Stimulated activated CD8-positive, alpha-beta memory T cell treated with anti-CD3 and anti-CD28 coated beads, Interleukin-15, amount 100 ng/mL, for 48 hours (primary cell): ENCODE measurements at regions not wholly inside any gene's neighbourhood (a gene's known extent, or its start where the extent isn't known, plus 50 kb on each side); places are given as distances from the start of the nearest gene placed in this dataset.

Source experiments
- DNase-seq, 2 donors: peaks; one replicate each; pipeline ENCODE4 v3.0.0-alpha.2; 2020; ENCODE audit warnings: low read depth in 2 of 2

DNA sequence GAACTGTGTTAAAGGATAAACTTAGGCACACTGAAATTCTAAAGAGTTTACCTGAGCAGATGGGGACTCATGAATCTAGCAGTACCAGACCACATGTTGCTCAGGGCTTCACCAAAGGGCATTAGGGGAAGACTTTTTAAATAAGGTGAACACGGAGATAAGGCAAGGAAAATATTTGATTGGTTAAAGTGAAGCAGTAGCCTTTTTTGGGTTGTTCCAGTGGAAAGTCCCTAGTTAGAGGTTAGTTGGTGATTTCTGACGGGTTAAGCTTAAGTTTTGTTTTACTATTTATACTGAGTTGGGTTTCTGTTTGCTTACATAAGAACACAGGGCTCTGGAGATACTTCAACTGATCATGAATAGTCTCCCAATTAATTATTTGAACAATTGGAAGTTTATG, 722.5 kb downstream of the SOCS6 start:
- no peak for DNase-seq

DNA sequence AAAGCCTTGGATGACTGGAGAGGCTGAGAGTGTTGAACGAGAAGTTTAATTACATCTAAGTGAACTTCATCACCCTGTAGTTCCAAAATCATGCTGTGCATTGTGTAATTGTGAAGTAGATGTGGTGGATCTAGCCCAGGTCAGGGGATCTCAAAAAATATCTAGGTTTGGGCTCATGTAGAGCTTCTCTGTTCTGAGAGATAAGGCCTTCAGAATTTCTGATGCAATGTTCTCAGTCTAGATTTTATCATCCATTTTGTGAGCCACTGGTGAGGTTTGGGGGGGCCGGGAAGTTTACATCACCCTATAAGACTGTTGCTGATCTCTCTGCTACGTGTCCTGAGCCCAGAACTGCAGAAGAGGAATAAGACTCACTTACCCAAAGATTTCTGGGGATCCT, 719.4 kb downstream of the SOCS6 start:
- DNase-seq: no peak

DNA sequence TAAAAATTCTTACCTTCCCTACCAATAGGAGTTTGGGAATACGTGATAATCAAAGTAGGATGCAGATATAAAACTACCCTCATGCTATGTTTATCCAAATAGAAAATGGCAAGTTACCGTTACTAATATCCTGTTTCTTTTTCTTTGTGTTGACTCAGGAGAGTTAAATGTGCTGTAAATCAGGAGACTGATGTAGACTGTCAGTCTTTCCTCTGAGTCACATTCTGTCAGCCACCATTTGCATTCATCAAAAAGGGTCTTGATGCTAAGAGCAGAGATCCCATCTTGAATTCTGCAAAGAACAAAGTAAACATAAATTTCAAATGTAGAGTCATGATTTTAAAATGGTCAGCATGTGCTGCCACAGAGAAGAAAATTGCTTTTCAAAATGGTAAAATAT, 712.8 kb downstream of the SOCS6 start:
- DNase-seq: no peak

DNA sequence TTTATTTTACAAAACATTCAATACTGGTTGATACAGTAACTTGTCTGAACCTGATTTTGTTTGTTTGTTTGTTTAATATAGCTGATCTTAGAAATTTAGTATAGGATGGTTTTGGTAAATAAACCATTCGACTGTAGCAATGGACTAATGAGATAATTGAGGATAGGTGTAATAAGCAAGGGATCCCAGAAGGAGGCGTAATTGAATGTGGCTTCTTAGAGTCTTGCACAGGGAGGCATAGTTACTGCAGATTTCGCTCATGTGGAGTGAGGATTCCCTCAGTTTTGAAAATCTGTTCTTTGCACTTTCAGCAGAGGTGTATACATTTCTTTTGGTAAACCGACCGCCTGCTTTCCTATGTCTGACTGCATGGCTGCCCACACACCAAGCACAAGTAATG, 709.6 kb downstream of the SOCS6 start:
- DNase-seq: no peak

DNA sequence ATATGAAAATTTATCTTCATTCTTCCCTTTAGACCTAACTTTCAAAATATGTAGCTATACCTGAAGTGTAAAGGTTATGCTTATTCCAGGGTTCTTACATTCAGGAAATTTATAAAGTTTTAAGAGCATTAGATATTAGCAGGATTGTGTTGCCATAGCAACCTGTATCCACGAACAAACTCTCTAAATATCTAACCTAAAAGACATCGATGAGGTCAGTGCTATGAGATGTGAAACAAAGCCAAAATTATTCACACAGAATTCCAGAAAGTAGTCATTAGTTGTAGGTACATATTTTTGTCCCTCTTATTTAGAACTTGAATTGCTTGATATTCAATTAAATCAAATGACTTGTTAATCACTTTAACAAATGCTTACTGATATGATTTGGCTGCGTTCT, 705.3 kb downstream of the SOCS6 start:
- no peak for DNase-seq

DNA sequence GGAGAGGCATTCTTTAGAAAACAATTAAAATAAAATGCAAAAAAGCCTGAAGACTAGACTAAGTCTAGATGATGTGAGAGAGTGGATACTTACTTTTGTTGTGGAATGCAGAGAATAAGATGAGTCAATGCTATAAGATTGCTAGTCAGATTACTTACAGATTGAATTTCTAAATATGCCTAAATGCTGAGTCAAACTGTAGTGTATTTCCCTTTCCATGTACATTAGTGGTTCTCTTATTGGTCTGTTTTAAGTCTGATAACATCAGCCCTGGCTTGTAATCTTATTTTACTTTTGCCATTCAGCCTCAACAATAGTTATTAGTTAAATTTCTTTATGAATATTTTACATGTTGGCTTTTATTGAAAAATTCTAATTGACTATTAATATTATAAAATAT, 702.7 kb downstream of the SOCS6 start:
- no peak for DNase-seq

DNA sequence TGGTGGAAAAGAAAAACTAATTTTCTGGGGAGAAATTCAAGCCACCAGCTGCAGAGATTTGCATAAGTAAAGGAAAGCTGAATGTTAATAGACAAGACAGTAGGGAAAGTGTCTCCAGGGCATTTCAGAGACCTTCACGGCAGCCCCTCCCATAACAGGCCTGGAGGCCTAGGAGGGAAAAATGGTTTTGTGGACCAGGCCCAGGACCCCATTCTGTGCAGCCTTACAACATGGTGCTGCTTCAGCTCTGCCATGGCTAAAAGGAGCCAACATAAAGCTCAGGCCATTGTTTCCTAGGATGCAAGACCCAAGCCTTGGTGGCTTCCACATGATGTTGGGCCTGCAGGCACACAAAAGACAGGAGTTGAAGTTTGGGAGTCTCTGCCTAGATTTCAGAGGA, 697.1 kb downstream of the SOCS6 start:
- no peak for DNase-seq

DNA sequence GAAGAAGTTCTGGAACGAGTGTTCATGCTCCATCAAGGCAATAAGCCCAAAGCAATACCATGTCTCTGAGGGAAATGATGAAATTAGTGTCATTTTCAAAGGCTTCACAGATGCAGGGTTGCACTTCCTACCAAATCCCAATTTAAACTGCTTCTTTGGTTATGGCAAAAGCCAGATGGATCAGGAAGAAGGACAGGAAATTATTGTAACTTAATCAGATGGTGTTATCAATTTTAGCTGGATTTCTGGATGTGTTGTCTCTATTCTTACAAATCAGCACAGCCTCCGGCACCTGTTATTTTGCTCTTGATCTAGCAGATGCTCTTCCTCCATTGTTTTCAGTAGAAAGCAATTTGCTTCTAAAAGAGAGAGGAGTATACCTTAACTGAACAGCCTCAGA, 693.4 kb downstream of the SOCS6 start:
- DNase-seq: no peak

DNA sequence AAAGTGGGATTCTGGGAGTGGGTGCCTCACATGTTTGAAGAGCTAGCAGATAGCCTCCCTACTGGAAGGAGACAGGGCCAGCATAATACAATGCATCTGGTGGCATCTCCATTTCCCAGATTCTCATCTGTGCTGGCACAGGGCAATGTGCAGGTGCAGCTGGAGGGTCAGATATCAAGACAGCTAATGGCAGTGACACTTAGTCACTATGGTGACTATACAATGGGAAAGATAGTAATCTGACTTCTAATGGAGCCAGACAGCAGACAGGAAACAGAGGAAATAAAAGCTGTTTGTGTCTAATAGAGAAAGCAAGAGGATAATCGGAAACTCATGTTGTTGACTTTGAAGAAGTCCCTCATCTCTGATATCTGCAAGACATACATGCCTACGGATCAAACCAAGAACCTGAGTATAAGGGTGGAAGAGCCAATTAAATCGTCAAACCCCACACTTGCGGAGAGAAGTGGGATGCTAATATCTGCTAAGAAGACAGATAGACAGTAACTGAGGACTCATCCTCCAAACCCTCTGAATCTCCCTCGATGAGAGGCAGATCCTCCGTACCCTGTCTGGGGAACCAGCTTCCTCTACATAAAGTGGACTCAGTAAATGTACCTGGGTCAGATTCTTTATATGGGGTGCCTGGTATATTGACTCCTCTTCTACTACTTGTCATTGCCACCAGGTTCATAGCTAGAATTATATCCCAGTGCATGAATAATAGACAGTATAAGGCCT, 692.7 kb downstream of the SOCS6 start:
- no peak for DNase-seq

DNA sequence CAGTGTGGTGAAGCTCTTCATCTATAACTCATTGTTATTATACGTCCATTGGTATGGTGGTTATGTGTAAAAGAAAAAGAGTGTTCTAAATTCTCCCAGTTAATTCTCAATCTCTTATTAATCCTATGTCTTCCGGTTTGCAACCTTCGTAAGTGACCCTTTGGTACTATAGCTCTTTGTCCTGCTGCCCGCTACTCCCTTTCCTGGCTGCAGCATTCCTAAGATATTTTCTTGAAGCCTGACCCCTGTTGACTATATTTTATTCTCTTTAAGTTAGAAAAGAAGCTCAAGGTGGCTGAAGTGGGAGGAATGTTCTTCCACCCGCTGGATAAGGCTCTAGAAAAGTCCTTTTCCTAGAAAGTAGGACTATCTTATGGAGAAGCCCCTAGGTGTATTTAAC, 684.8 kb downstream of the SOCS6 start:
- DNase-seq: no peak

DNA sequence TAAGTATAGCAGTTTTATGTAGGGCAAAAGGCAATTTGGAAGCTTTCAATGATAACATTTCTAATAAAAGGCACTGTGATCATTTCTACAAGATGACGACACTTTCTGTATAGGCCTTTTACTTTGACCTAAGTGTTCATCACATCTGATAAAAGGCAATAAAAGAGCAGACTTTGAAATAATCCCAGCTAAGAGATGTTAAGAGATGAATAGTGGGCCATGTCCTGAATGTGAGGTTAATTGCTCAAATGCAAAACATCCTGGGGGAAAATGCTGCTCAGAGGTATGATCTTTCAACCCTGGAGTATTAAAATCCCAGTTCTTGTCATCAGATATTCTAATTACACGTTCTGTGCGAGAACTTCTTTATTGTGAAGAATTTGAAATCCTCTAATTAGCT, 677.6 kb downstream of the SOCS6 start:
- no peak for DNase-seq

DNA sequence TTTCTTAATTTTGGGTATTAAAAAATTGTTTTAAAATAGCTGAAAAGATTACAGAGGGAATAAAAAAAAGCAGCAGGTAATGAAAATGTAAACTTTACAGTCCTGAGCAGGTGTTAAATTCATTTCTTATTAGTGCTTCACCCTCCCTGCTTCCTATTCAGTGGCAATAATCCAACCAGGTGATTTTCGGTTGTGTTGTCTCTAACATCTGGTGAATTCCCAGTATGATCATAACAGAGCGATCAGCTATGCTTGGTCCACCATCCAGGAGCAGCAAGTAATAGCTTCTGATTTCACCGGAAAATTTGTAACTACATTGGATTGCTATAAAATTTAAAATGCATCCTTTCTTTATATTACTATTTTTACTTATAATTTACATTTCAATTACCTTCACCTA, 673.1 kb downstream of the SOCS6 start:
- no peak for DNase-seq

DNA sequence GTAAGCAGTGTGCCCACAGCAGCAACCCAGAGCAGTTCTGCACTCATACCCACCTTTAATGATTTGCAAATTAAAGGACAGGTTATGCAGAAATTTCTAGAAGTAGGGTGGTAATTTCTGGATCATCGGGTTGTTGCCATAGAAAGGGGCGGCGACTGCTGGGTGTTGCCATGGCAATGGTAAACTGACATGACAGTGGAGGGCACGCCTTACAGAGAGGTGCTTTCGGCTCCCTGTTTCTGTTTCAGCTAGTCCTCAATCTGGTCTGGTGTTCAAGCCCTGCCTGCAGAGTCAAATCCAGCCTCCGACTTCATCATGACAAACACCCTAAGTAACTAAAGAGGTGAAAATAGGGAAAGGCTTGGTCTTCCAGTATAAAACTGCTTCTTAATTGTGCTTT, 667.7 kb downstream of the SOCS6 start:
- no peak for DNase-seq

DNA sequence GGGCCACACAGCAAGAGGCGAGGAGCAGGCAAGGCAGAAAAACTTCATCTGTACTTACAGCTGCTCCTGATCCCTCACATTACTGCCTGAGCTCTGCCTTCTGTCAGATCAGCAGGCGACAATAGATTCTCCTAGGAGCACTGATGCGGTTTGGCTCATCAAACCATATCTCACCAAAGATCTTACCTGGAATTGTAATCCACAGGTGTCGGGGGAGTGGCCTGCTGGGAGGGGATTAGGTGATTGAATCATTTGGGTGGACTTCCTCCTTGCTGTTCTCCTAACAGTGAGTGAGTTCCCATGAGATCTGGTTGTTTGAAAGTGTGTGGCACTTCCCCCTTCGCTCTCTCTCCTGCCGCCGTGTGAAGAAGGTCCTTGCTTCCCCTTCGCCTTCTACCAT, 647.3 kb downstream of the SOCS6 start:
- DNase-seq: no peak

DNA sequence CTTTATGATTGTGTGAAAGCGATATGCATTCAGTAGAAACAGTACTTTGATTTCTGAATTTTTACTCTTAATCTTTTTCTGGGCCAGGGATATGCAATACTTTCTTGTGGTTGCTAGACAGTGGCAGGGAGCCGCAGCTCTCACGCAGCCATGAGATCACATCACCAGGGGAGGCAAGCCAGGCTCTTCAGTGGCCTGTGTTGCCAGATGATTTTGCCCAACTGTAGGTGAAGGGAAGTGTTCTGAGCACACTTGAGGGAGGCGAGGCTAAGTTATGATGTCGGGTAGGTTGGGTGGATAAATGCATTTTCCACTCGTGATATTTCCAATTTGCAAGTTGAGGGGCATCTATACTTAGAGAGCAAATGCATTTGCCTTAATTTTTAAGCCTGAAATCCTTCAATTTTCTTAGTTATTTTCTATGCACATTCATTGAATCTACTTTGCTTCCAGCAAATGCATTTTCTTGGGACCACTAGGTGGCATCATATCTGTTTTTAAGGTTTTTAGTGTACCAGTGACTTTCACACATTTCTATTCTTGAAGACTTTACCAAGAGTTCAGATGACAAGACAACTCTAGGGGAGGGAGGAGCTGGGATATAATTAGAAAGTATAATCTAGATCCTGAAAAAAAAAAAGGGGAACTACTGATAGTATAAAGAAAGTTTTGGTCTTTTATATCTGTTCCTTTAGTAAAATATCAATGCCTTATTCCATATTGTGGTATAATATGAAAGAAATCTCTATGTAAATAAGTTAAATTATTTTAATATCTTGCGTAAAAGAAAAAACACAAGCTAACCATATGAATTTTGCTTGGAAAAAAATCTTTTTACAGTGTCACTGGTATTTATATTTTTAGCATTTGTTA, 643.3 kb downstream of the SOCS6 start:
- DNase-seq: no peak

DNA sequence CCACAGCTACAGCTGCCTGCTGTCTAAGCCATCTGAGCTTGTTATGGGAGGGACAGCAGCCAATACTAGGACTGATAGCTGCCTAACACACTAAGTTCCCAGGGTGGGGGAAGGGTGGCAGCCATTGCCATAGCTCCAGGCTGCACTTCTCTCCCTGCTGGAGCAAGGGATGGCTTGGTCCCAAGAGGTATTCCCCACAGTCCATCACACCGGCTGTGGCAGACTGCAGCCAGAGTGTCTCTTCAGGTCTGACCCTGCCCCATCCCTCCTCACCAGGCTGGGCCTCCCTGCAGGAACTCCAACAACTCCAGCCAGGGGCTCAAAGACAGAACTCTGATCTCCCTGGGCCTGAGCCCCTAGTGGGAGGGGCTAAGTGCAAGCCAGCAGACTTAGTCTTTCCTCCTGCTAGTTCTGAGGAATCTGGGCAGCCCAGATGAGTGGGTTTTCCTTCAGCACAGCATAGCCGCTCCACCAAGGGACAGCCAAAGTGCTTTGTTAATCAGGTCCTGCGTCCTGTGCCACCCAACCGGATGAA, 632.1 kb downstream of the SOCS6 start:
- no peak for DNase-seq

DNA sequence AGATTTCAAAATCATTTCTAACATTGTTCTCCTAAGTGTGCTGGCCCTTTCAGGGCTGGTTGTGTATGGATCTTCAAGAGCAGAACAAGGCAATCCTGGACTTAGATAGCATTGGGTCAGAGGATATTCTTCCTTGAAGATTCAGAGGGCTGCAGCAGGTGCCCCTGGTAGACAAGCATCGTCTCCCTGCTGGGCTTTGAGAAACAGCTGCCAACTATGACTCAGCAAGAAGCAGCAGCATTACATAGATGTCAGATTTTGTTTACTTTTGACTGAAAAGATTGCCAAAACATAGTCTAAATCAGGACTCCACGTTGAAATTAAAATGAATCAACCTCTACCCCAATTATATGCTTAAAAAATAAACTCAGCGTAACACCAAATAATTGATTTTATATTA, 618.8 kb downstream of the SOCS6 start:
- DNase-seq: no peak

DNA sequence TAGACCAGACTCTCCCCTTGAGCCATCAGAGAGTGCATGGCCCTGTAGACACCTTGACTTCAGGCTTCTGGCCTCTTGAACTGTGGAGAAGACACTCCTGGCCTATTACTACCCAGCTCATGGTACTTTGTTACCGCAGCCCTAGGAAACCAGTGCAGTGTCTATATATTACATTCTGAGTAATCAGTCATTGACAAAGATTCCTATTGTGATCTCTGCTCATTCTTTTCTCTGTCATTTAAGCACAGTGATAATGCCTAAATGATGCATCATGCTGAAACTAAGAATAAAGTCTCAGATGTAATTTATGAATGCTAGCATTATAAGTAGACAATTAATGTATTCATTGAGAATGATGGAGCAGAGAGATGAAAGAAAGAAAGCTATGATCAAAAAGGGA, 603.5 kb downstream of the SOCS6 start:
- no peak for DNase-seq

DNA sequence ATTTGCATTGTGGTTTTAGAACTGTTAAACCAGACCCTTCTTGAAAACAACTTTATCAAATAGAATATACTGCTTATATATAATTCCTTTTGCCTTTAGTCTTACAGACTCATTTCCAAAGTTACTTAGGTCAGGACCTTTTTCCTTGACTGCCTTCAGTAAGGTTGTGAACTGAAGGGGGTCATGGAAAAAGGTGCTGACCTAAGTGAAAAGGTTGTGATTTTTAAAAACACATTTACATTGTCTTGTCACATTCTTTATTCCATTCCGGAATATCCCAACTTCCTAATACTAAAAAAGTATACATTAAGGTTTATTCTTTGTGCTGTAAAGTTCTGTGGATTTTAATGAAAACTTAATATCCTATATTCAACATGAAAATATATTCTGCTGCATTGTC, 581.4 kb downstream of the SOCS6 start:
- no peak for DNase-seq

DNA sequence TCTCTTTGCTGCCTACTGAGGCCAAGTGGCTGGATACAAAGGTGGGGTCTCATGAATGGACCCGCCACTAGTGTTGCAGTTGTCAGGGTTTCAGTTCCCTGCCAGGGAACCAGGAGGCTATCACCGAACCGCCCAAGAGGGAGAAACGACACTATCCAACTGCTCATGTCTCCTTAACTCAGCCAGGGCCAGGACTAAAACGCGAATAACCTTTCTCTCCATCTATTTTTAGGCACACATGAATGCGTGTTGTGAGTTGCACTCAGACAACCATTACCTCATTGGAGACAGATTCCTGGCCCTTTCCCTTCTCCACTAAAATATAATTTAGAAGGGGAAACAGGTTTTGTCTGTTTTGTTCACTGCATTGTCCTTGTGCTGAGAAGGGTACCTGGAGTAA, 559.5 kb downstream of the SOCS6 start:
- DNase-seq: no peak

DNA sequence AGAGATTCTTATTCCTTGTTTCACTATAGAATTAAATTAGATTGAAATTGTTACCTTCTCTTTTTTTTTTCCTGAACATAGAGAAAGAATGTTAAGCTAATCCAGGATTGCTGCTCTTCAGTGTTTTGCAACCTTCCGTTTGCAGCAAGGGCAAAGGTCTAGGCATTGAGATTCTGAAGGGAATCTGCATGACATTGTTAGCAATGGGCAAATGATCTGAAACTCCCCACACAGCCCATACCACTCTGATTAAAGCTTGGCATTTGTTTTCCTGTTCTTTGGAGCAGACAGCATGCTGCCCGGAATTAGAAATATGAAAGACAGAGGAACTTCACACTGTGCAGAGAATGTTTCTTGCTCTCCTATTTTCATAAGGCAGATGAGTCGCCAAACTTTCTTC, 551.8 kb downstream of the SOCS6 start:
- no peak for DNase-seq

DNA sequence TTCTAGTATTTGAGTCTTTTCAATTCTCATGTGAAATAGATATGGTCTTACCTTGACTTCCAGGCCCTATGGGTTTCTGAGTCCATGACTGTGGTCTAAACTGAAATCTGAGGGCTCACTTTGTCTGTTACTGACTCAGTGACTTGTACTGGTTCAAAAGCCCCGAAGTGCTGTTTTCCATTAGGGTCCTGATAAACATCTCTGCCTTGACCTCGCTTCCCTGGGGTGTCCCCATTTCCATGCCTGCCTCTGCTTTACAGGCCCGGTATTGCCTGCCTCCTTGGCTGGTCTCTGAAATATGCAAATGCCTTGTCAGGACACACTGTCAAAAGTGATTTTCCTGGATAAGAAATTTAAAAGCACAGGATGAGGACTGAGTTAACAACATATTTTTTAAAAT, 538.8 kb downstream of the SOCS6 start:
- DNase-seq: no peak

DNA sequence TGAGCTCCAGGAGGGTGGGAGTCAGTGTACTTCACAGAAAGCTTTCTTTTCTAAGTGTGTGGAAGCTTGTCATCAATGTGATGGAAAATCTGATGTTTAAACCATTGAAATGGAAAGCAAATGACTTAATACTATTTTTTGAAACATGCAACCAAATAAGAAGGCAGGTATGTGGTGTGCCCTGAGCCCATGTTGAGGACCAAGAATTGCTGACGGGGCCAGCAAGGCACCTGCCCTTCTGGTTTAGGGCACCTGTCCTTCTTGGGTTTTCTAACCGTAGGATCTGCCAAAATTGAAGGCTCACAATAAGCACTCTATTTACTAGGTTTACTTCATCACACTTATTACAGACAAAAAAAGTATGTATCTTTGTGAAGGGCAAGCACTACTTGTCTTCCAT, 537.7 kb downstream of the SOCS6 start:
- no peak for DNase-seq
